BE2C (cell line): ENCODE measurements at regions not wholly inside any gene's neighbourhood (a gene's known extent, or its start where the extent isn't known, plus 50 kb on each side); places are given as distances from the start of the nearest gene placed in this dataset.
"Not testable (repeated sequence)": the region's sequence is repeated elsewhere in the genome, so short reads cannot be mapped to it uniquely, and the experiment has no call there.

Experiments
- DNase-seq: peaks from one replicate; pipeline ENCODE4 v3.0.0-alpha.2; 2020
- H3K27me3 ChIP-seq: fragments of 250-450 bp; sonication (Bioruptor Pico); 2 replicates; pipeline ENCODE4 v1.5.1; 2020; ENCODE audit warnings: mild to moderate bottlenecking
- H3K36me3 ChIP-seq: fragments of 250-450 bp; sonication (Bioruptor Pico); 2 replicates; pipeline ENCODE4 v1.5.1; 2020; ENCODE audit warnings: mild to moderate bottlenecking
- H3K4me1 ChIP-seq: fragments of 250-450 bp; sonication (Bioruptor Pico); 2 replicates; pipeline ENCODE4 v1.5.1; 2020
- H3K4me3 ChIP-seq: 2 replicates; pipeline ENCODE4 v1.5.1; 2011; ENCODE audit warnings: low read depth, low read length
- H3K9me3 ChIP-seq: fragments of 250-450 bp; sonication (Bioruptor Pico); 2 replicates; pipeline ENCODE4 v1.5.1; 2020
- CTCF ChIP-seq: IDR thresholded peaks from 2 replicates; pipeline ENCODE4 v1.5.1; 2012; ENCODE audit warnings: mild to moderate bottlenecking, low read depth, low read length

DNA sequence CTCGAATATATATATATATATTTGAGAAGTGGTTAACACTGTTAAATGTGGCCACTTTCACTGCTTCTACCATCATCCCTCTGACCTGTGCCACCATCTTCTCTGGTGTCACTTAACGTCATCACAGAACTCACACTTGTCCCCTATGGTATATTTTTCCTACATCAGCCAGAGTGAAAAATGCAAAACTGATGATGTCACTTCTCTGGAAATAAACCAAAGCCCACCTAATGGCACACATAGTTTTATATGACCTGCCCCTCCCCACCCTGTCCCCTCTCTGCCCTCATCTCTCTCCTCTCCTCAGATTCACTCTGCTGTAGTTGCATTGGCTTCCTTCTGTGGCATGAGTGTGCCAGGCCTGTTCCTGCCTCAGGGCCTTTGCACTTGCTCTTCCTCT lies 63.9 kb upstream of the IFNGR1 start:
- Histone ChIP-seq H3K9me3 (no peaks in the 10 kb centered on the region; the same call in 1 of the 2 replicates), H3K4me1 (no peaks in the 10 kb centered on the region), H3K4me3 (no peak overlapping the region), H3K36me3 (no peaks in the 10 kb centered on the region), H3K27me3 (no peaks in the 10 kb centered on the region)
- no peak for TF ChIP-seq CTCF
- DNase-seq, result no peak

DNA sequence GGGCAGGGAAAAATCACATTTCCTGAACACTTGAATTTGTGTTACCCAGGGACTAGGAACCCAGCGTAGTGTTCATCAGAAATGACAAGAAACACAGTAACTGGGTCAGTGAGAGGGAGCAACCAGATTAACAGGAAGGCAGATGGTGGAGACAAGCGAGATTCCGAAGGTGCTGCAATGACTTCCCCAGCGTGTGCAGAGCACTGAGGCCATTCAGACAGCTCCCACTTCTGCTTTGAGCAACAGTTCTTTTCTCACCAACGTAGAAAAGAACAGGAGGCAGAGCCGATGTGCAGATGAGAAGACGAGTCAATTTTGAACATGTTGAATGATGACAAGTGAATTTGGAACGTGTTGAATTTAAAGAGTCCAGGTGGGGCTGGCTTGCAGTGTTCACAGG lies 63.1 kb upstream of the IFNGR1 start:
- Histone ChIP-seq H3K36me3 (no peaks in the 10 kb centered on the region), H3K27me3 (no peaks in the 10 kb centered on the region), H3K9me3 (no peaks in the 10 kb centered on the region; the same call in 1 of the 2 replicates), H3K4me1 (no peaks in the 10 kb centered on the region; the same call in 1 of the 2 replicates), H3K4me3 (no peak overlapping the region)
- DNase-seq, result no peak
- TF ChIP-seq CTCF, result no peak

DNA sequence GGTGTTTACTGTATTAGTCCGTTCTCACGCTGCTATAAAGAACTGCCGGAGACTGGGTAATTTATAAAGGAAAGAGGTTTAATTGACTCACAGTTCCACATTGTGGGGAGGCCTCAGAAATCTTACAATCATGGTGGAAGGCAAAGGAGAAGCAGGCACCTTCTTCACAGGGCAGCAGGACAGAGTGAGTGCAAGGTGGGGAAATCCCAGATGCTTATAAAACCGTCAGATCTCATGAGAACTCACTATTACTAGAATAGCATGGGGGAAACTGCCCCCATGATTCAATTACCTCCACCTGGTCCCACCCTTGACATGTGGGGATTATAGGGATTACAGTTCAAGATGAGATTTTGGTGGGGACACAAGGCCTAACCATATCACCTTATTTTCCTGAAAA lies 60.1 kb upstream of the IFNGR1 start:
- not testable (repeated sequence) for DNase-seq, H3K4me3 ChIP-seq, H3K36me3 ChIP-seq, H3K9me3 ChIP-seq, H3K27me3 ChIP-seq, H3K4me1 ChIP-seq

- Histone ChIP-seq H3K4me1 (no peaks in the 10 kb centered on the region; the same call in 1 of the 2 replicates), H3K36me3 (no peaks in the 10 kb centered on the region), H3K9me3 (no peaks in the 10 kb centered on the region), H3K27me3 (no peaks in the 10 kb centered on the region), H3K4me3 (no peak overlapping the region)
- DNase-seq, result peak; percentile 22
- TF ChIP-seq CTCF, result no peak
Observed at GRCh38 chr6:137277971-137278637, 58.9 kb upstream of the IFNGR1 start.

- no peak overlapping the region for H3K4me3 ChIP-seq
- no peaks in the 10 kb centered on the region for H3K4me1 ChIP-seq
- H3K36me3 ChIP-seq, result no peaks in the 10 kb centered on the region
- no peak for DNase-seq
- no peak for TF ChIP-seq CTCF
- H3K27me3 ChIP-seq, result no peaks in the 10 kb centered on the region
- H3K9me3 ChIP-seq, result no peaks in the 10 kb centered on the region
Observed at GRCh38 chr6:137272403-137272802, 53.2 kb upstream of the IFNGR1 start.

DNA sequence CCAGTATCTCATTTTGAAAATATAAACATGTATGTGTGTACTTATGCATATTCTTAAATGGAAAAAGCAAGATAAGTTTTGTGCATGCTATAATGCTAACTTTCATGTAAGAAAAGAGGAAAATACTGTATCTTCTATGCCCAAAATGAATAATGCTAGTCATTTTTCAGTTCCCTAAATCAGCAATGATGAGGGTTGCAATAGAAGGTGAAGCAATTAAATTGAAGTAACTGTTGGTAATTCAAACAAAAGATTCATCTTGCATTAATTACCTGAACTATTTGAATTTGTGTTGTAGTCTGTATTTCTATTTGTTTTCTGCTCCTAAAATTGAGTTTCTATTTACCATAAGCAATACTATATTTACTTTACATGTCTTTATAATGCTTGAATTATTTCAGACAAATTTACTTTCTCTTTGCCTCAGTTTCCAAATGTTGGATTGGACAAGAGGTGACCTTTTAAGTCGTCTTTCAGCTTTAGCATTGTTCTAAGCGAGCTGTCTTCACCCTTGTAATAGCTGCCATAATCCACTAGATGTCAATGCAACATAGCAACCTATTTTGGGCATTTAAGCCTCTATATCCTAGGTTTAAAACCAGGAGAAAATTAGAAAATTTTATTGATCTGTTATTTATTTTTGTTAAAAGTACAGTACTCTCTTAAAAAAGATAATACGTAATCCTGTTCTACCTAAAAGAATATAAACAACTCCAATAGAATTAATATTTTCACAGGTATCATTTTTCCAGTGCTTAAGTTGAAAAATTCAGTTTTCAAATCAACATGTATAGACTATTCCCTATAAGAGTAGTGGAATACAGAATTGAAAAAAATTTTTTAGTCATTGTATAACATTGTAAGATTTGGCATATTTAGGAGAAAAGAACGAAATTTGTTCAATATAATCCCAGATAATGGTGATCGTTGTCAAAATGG lies 52.3 kb upstream of the IFNGR1 start:
- peak; percentile 95 for TF ChIP-seq CTCF
- no peaks in the 10 kb centered on the region for H3K27me3 ChIP-seq
- H3K4me3 ChIP-seq, result no peak overlapping the region
- H3K9me3 ChIP-seq, result no peaks in the 10 kb centered on the region
- no peak for DNase-seq
- no peaks in the 10 kb centered on the region for H3K36me3 ChIP-seq
- no peaks in the 10 kb centered on the region for H3K4me1 ChIP-seq
